Brain microvascular endothelial cell (primary cell): ENCODE measurements at regions not wholly inside any gene's neighbourhood (a gene's known extent, or its start where the extent isn't known, plus 50 kb on each side); places are given as distances from the start of the nearest gene placed in this dataset.
"Not testable (repeated sequence)": the region's sequence is repeated elsewhere in the genome, so short reads cannot be mapped to it uniquely, and the experiment has no call there.

Experiments
- DNase-seq: peaks from one replicate; pipeline ENCODE4 v3.0.0-alpha.2; 2020
- H3K27ac ChIP-seq: fragments of 250-450 bp; sonication (Bioruptor Pico); 2 replicates; pipeline ENCODE4 v1.5.1; 2020; ENCODE audit warnings: mild to moderate bottlenecking, moderate library complexity
- H3K27me3 ChIP-seq: fragments of 250-450 bp; sonication (Bioruptor Pico); replicated peaks from 2 replicates; pipeline ENCODE4 v1.5.1; 2020; ENCODE audit warnings: mild to moderate bottlenecking
- H3K36me3 ChIP-seq: fragments of 250-450 bp; sonication (Bioruptor Pico); replicated peaks from 2 replicates; pipeline ENCODE4 v1.5.1; 2020; ENCODE audit warnings: mild to moderate bottlenecking
- H3K4me3 ChIP-seq: 2 replicates; pipeline ENCODE4 v1.5.1; 2011; ENCODE audit warnings: low read depth, mild to moderate bottlenecking, control low read depth, low read length, moderate library complexity
- CTCF ChIP-seq: IDR thresholded peaks from 2 replicates; pipeline ENCODE4 v1.5.1; 2011; ENCODE audit warnings: low read depth, mild to moderate bottlenecking, moderate library complexity, low read length, control low read depth, inconsistent platforms; ENCODE audit errors: missing control alignments
- in situ Hi-C: cut with HindIII; loops from 2 replicates; pipeline ENCODE4 v1.10.0; 2017; ENCODE audit warnings: low sequenced_read_pairs, low pct_ligation_motif_present

DNA sequence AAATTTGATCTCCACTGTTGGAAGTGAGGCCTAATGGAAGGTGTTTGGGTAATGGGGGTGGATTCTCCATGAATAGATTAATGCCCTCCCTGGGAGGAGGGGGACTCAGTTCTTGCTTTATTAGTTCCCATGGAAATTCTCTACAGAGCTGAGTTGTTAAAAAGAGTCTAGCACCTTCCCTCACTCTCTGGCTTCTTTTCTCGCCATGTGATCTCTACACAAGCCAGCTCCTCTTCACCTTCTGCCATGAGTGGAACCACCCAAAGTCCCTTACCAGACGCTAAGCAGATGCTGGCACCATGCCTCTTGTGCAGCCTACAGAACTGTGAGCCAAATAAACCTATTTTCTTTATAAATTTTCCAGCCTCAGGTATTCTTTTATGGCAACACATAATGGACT, 465.8 kb upstream of the ANO5 start:
- DNase-seq: no peak
- H3K36me3 ChIP-seq: no peaks in the 10 kb centered on the region
- no peak overlapping the region for H3K4me3 ChIP-seq
- in situ Hi-C loops: no loop called here
- no peaks in the 10 kb centered on the region for H3K27me3 ChIP-seq
- H3K27ac ChIP-seq: no peak overlapping the region
- no peak for TF ChIP-seq CTCF

DNA sequence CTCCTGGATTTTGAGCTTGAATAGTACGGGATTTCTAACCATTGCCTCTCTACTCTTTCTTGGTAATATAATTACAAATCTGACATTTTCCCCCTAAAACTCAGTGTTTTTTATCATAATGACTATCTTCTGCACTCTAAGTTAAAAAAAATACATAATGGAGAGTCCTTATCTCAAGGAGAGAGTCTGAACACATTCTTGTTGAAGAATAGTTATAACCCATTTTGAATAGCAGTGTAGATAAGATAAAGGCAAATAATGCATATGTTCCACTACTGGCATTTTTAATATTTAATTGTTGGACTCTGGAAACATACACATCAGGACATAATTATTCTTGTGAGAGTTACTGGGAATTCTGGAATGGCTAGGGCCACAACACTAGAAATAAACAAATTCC, 456.5 kb upstream of the ANO5 start:
- DNase-seq: no peak
- in situ Hi-C loops: no loop called here
- Histone ChIP-seq H3K4me3 (no peak overlapping the region), H3K27ac (no peak overlapping the region), H3K27me3 (no peaks in the 10 kb centered on the region), H3K36me3 (no peaks in the 10 kb centered on the region)
- no peak for TF ChIP-seq CTCF

- in situ Hi-C loops: not testable (repeated sequence)
Observed at GRCh38 chr11:21752475-21753243, 440.2 kb upstream of the ANO5 start.

DNA sequence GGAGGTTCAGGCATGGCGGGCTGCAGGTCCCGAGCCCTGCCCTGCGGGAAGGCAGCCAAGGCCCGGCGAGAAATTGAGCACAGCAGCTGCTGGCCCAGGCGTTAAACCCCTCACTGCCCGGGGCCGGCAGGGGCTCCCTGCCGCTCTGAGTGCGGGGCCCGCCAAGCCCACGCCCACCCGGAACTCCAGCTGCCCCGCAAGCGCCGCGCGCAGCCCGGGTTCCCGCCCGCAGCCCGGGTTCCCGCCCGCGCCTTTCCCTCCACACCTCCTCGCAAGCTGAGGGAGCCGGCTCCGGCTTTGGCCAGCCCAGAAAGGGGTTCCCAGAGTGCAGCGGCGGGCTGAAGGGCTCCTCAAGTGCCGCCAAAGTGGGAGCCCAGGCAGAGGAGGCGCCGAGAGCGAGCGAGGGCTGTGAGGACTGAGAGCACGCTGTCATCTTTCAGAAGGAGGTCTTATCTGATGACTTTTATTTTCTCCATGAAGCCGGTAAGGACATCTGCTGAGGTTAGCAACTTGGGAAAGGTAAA, 439.6 kb upstream of the ANO5 start:
- H3K36me3 ChIP-seq, H3K4me3 ChIP-seq, in situ Hi-C loops, H3K27me3 ChIP-seq, DNase-seq, H3K27ac ChIP-seq: not testable (repeated sequence)

More at GRCh38 chr11:21752475-21753243, 440.2 kb upstream of the ANO5 start:
- H3K27ac ChIP-seq, H3K36me3 ChIP-seq, H3K27me3 ChIP-seq, DNase-seq, H3K4me3 ChIP-seq: not testable (repeated sequence)

- Histone ChIP-seq H3K27ac (no peak overlapping the region), H3K36me3 (no peaks in the 10 kb centered on the region), H3K27me3 (no peaks in the 10 kb centered on the region), H3K4me3 (no peak overlapping the region)
- in situ Hi-C loops: no loop called here
- DNase-seq: no peak
- TF ChIP-seq CTCF: no peak
Observed at GRCh38 chr11:21761000-21761399, 431.9 kb upstream of the ANO5 start.

GRCh38 chr11:21768388-21768787, 424.5 kb upstream of the ANO5 start:
- no peaks in the 10 kb centered on the region for H3K27me3 ChIP-seq
- H3K27ac ChIP-seq: no peak overlapping the region
- no peak overlapping the region for H3K4me3 ChIP-seq
- no peak for DNase-seq
- TF ChIP-seq CTCF: no peak
- H3K36me3 ChIP-seq: no peaks in the 10 kb centered on the region
- in situ Hi-C loops: no loop called here

DNA sequence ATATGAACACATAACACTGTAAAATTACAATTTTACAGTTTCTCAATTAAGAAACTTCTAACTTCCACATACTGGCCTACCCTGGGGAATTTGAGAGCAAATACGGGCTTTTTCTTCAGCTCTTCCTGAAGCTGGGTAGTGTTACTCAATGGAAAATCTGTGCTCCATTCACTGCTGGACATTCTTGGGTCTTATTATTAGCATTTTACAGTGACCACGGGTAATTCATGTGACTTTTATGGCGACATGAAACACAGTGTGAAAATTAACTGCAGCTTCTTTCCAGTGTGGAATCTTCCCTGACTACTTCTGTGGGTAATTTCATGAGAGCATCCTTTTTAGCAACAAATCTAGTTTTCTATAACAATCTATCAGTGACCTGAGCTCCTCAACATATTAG, 423.7 kb upstream of the ANO5 start:
- in situ Hi-C loops: no loop called here
- Histone ChIP-seq H3K27ac (no peak overlapping the region), H3K27me3 (no peaks in the 10 kb centered on the region), H3K36me3 (no peaks in the 10 kb centered on the region), H3K4me3 (no peak overlapping the region)
- DNase-seq: no peak
- no peak for TF ChIP-seq CTCF
